ENCODE measurements at regions not wholly inside any gene's neighbourhood (a gene's known extent, or its start where the extent isn't known, plus 50 kb on each side); places are given as distances from the start of the nearest gene placed in this dataset.

GRCh38 chr6:144823131-144823530 lies 538.0 kb downstream of the UTRN start:
- no peak for DNase-seq (ENCODE audit: low read depth)

DNA sequence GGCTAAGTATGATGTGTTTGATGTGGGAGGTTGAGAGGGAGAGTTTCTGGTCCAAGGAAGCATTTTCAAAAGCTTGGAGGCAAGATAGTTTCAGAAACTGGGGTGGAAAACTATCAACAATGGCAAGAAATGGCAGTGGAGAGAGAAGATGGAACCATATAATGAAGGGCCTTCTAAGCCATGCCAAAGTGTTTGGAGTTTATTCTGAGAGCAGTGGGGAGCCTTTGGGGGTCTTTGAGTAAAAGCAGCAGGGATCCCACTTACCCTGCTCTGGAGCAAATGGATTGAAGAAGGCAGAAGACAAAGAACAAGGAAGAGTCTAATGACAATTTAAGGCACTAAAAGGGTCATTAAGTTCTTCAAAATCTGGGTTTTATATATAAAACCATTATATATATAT lies 538.9 kb downstream of the UTRN start:
- DNase-seq (ENCODE audit: low read depth), result no peak

DNA sequence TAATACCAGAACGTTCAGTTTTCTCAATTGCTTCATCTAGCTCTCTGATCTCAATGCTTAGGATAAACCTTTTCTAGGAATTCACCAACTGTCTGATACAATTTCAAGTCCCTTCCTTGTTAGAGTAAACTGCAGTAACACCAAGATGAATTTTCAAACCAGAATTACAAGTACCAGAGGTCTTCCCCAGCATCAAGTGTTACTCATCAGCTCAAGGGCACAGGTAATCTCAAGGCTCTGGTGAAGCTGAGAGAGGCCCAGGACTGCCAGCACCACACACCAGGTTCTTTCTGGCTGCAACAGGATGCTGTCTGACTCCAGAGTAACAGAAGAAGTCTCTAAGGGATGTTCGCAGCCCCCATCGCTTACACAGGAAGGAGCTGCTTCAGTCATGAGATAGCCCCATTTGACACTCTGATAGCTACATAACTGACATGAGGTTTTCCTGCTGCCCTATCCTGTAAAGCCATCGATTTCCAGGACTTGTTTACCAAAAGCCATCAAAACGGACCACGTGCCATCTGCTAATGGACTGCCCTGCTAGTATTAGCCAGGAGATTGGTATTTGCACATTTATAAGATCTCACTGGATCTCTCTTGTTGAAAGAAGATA lies 549.4 kb downstream of the UTRN start:
- no peak for DNase-seq (ENCODE audit: low read depth)

DNA sequence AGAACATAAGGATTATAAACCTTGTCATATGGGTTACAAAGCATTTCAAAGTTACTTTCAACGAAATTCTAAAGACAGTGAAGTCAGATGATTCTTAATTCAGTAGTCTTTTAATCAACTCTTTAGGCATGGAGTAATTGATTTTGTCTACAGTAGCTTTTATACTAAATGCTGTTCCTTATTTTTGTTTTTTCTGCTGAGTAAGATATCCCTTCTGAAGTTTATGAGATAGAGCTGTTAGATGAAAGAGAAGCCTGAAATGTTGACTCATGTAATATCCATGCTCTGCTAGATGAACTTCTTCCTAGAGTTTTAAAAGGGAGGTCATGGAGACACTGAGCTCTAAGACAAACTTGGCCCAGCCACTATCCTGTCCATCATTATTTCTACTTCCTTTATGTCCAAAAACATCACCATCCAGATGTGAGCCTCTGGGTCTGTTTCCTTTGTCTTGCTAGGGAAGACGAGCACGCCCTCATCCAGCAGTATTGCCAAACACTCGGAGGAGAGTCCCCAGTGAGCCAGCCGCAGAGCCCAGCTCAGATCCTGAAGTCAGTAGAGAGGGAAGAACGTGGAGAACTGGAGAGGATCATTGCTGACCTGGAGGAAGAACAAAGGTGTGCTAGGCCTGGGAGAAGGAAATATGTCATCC lies 550.3 kb downstream of the UTRN start:
- DNase-seq (ENCODE audit: low read depth), result no peak

GRCh38 chr6:144840619-144841018 lies 555.5 kb downstream of the UTRN start:
- no peak for DNase-seq (ENCODE audit: low read depth)

GRCh38 chr6:144843701-144844100 lies 558.6 kb downstream of the UTRN start:
- no peak for DNase-seq (ENCODE audit: low read depth)

GRCh38 chr6:144844596-144844995 lies 559.5 kb downstream of the UTRN start:
- DNase-seq (ENCODE audit: low read depth), result no peak

DNA sequence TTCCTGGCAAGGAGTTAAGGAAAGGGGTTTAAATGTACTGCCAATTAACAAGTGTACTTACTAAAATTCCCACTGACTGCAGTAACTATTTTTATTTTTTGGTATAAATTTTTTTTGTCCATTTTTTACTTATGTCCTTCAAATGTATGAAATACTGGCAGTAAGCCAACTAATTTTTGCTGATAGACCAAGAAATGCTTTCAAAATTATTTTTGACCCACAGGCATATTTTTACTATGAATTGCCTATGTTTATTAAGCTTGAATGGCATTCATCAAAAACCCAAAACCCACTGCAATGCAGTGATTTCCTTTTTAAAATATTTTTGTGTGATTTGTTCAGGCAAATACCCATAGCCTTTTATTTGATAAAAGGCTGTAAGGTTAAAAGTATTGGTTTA lies 560.1 kb downstream of the UTRN start:
- DNase-seq (ENCODE audit: low read depth), result no peak

GRCh38 chr6:144847916-144848315 lies 562.8 kb downstream of the UTRN start:
- DNase-seq (ENCODE audit: low read depth), result peak; percentile 6

GRCh38 chr6:144849920-144850319 lies 564.8 kb downstream of the UTRN start:
- DNase-seq (ENCODE audit: low read depth), result no peak

DNA sequence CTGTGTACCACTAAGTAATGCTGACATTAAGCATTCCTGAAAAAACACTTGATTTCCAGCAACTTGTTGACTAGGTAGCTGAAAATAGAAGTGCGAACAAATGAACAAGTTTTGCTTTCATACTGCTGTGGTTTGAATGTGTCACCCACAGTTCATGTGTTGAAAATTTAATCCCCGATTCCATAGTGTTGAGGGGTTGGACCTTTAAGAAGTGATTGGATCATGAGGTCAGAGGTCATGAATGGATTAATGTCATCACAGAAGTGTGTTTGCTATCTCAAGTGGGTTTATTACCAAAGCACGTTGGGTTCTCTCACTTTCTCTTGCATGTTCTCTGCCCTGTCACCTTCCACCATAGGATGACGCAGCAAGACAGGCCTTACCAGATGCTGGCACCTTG lies 568.5 kb downstream of the UTRN start:
- DNase-seq (ENCODE audit: low read depth), result no peak

DNA sequence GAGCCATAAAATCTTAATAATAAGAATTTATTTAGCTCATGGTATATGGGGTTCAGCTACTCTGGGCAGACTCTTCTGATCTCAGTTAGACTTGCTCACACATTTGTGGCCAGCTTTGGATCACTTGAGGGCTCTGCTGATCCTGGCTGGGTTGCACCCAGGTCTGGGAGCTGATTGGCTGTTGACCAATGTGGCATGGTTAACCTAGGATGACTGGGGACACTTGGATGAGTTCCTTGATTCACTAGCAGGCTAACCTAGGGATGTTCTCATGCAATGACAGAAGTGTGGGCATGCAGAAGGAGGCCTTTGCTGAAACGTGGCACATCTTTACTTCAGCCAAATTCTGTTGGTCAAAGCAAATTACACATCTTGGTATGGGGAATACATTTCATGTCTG lies 569.5 kb downstream of the UTRN start:
- no peak for DNase-seq (ENCODE audit: low read depth)

DNA sequence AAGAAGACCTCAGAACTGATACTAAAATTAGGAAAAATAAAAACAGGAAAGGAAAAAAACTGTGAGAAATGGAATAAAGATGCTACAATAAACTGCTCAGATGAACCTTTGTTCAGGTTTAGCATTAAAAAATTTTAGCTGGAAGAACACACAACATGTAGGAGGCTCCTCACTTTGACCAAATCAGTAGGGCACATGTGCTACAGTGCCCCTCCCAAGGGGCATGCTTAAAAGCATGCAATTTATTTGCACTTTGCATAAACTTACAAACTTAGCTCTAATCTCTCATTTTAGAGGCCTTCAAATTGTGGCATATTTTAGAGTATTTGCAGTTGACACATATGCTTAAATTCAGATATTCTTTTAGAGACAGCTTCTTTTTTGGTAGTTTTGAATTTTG lies 570.2 kb downstream of the UTRN start:
- DNase-seq (ENCODE audit: low read depth), result no peak

DNA sequence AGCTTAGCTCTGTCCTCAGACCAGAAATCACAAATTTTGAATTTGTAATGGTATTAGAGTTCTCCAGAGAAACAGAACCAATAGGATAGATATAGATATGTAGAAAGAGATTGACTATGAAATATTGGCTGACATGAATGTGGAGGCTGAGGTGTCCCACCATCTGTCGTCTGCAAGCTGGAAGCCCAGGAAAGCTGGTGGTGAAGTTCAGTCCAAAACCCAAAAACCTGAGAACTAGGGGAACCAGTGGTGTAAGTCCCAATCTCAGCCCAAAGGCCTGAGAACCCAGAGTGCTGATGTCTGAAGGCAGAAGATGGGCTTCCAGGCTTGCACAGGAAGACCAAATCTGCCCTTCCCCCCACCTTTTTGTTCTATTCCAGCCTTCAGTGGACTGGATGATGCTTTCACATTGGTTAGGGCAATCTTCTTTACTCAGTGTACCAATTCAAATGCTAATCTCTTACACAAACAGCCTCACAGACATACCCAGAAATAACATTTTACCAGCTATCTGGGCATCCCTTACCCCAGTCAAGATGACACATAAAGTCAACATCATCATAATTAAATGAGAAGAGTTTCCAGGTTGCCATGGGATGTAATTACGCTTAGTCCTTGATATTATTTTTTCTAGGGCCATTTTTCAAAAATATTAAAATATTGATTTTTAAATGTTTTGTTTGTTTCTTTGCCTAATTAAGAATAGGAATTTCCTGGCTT lies 570.8 kb downstream of the UTRN start:
- DNase-seq (ENCODE audit: low read depth), result no peak

GRCh38 chr6:144856622-144857021 lies 571.5 kb downstream of the UTRN start:
- DNase-seq (ENCODE audit: low read depth), result no peak

DNA sequence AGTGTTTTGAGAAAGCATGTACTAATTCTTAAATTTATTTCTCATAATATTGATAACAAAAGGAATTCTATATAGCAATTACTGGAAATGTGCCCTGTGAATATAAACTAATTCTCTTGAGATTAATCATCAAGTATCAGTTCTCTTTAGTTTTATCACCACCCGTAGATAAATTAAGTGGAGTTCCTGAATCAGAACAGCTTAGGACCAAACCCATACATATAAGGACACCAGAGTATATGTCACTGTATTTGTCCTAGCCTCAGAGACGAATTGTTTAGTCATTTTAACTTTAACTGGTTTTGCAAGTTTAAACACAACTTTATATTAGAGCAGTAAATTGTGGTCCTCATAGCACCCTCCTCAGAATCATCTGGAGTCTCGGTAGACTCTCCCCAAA lies 572.0 kb downstream of the UTRN start:
- no peak for DNase-seq (ENCODE audit: low read depth)

DNA sequence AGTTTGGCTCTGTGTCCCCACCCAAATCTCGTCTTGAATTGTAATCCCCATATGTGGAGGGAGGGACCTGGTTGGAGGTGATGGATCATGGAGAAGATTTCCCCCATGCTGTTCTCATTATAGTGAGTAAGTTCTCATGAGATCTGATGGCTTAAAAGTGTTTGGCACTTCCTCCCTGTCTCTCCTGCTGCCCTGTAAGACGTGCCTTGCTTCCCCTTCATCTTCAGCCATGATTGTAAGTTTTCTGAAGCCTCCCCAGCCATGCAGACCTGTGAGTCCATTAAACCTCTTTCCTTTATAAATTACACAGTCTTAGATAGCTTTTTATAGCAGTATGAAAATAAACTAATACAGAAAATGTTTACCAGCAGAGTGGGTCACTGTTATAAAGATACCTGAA lies 577.6 kb downstream of the UTRN start:
- no peak for DNase-seq (ENCODE audit: low read depth)

DNA sequence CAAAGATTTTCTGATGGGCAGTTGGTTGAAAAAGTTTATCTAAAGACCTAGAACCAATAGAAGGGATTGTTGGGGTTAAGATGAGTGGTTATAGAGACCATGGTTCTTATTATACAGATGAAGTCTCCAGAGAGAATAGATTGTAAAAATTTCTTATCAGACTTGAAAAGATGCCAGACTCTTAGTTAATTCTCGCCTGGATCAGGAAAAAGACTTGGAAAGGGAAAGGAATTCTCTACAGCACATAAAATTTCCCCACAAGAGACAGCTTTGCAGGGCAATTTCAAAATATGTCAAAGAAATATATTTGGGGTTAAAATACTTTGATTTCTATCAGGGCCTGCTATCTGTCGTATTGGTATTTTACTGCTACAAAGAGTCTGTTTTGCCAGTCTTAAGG lies 582.6 kb downstream of the UTRN start:
- DNase-seq (ENCODE audit: low read depth), result no peak

DNA sequence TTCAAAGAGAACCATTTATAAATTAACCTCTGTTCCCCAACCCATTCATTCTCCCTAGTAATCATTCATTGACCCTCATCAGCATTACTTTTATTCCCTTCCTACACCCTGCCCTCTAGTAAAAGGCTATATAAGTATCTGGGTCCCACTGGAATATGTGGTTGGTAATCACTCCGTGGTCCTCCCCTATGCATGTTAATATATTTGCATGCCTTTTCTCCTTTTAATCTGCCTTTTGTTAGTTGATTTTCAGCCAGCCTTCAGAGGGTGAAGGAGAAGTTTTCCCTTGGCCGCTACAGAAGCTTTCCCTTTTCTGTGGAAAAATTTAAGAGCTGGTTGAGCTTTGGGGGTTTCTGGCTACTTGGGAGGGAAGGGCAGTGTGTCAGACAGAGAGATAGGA lies 585.6 kb downstream of the UTRN start:
- no peak for DNase-seq (ENCODE audit: low read depth)

- no peak for DNase-seq (ENCODE audit: low read depth)
Measured at GRCh38 chr6:144873623-144874378, 588.7 kb downstream of the UTRN start.

- DNase-seq (ENCODE audit: low read depth), result no peak
Measured at GRCh38 chr6:144876689-144877088, 591.6 kb downstream of the UTRN start.

GRCh38 chr6:144877118-144877517 lies 592.0 kb downstream of the UTRN start:
- no peak for DNase-seq (ENCODE audit: low read depth)

DNA sequence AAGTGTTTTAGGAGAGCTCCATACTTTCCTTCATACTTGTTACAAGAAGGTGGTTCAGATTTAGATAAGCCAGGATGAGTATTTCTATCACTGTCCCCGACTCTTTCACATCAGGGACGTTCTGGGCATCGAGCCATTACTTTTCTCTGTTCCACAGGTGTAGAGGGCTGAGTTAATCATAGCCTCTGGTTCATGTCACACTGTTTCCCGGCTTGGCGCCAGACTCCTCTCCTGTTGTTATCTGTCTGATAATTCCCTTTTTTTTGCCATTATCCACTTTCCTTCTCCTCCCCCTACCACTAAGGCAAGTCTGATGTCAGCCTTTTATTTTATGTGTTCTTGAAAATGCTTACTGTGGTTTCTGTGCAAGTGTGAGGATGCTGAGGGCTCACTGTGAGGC lies 593.4 kb downstream of the UTRN start:
- DNase-seq (ENCODE audit: low read depth), result no peak

All from renal cortical epithelial cell (primary cell).